VCaP (cell line): ENCODE measurements at regions not wholly inside any gene's neighbourhood (a gene's known extent, or its start where the extent isn't known, plus 50 kb on each side); places are given as distances from the start of the nearest gene placed in this dataset.
"Not testable (repeated sequence)": the region's sequence is repeated elsewhere in the genome, so short reads cannot be mapped to it uniquely, and the experiment has no call there.

Source experiments
- H3K27ac ChIP-seq: fragments of 450-650 bp; 2 replicates; pipeline ENCODE4 v1.5.1; 2017
- TF ChIP-seq, protein P1 (sequence below): fragments of 450-650 bp; conservative IDR thresholded peaks from 2 replicates; pipeline ENCODE4 v1.5.1; 2017; ENCODE audit warnings: mild to moderate bottlenecking, moderate library complexity

DNA sequence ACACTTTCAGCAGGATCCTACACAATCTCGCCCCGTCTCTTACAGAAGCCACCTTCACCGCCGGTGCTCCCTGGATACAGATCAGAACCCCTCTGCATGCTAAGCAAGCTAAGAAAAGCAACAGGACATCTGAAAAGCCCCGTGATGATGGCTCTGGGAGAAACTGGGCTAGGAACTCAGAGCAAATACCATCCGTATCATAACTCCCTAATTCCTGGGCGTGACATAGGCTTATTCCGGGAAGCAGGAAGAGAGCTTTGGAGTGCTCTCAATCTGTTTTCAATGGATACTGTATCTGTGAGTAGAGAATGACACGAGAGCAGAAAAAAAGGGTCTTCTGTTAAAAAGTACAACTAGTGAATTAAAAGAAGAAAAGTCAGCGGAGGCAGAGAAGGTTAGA, 121.6 kb downstream of the SPP2 start:
- H3K27ac ChIP-seq, result no peak overlapping the region
- TF ChIP-seq, protein P1, sequence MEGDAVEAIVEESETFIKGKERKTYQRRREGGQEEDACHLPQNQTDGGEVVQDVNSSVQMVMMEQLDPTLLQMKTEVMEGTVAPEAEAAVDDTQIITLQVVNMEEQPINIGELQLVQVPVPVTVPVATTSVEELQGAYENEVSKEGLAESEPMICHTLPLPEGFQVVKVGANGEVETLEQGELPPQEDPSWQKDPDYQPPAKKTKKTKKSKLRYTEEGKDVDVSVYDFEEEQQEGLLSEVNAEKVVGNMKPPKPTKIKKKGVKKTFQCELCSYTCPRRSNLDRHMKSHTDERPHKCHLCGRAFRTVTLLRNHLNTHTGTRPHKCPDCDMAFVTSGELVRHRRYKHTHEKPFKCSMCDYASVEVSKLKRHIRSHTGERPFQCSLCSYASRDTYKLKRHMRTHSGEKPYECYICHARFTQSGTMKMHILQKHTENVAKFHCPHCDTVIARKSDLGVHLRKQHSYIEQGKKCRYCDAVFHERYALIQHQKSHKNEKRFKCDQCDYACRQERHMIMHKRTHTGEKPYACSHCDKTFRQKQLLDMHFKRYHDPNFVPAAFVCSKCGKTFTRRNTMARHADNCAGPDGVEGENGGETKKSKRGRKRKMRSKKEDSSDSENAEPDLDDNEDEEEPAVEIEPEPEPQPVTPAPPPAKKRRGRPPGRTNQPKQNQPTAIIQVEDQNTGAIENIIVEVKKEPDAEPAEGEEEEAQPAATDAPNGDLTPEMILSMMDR, result no peak

DNA sequence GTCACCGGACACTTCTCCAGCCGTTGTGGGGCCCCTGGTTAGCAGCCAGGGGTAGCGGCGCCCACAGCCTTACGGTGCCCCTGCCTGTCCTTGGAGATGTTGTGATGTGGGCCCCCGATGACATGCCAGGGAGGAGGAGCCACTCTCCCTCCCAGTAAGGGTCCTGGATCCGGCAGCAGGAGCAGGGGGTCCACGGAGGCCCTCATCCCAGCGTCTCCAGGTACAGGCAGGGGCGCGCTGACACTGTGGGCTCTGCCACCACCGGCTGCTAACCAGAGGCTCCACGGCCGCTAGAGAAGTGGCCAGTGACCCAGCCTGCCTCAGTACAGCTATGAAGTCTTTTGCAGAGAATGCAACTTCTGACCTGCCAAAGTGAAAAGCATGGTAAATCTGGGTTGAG, 121.2 kb downstream of the SPP2 start:
- TF ChIP-seq, protein P1, result no peak
- H3K27ac ChIP-seq, result no peak overlapping the region

DNA sequence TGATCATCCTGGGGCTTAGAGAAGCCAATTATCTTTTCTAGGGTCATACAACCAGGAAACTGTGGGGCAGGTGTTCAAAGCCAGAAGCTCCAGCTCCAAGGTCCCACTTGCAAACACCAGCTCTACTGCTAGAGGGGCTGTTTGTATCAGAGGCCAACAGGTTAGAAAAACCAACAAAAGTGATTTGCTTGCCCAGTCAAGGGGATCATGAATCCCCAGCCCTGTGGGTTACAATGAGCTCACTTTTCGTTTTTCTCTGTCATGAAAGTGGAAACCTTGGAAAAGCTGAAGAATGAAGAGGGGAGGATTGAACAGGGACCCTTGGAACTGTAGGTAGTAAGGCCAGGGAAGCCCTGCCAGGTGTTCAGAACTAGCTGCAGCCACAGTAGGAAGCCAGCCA, 119.2 kb downstream of the SPP2 start:
- TF ChIP-seq, protein P1, result no peak
- H3K27ac ChIP-seq, result no peak overlapping the region

DNA sequence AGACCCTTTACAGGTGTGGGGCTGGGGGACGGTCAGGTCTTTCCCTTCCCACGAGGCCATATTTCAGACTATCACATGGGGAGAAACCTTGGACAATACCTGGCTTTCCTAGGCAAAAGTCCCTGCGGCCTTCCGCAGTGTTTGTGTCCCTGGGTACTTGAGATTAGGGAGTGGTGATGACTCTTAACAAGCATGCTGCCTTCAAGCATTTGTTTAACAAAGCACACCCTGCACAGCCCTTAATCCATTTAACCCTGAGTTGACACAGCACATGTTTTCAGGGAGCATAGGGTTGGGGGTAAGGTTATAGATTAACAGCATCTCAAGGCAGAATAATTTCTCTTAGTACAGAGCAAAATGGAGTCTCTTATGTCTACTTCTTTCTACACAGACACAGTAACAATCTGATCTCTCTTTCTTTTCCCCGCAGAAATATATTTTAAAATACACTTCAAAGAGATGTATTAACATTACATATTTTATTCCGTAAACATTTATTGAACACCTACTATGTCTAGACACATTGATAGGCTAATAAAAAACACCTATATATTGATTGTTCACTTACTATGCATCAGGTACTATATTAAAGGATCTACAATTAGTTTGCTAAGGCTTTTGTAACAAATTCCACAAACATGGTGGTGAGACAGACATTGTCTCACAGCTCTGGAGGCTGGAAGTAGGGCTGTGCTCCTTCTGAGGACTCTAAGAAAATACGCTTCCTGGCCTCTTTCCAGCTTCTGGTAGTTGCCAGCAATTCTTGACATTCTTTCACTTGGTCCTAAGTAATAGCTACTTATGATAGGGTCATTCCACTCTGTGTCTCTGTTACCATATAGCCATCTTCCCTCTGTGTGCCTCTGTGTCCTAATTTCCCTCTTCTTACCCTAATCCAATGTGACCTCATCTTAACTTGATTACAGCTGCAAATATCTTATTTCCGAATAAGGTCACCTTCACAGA, 118.4 kb downstream of the SPP2 start:
- not testable (repeated sequence) for H3K27ac ChIP-seq

DNA sequence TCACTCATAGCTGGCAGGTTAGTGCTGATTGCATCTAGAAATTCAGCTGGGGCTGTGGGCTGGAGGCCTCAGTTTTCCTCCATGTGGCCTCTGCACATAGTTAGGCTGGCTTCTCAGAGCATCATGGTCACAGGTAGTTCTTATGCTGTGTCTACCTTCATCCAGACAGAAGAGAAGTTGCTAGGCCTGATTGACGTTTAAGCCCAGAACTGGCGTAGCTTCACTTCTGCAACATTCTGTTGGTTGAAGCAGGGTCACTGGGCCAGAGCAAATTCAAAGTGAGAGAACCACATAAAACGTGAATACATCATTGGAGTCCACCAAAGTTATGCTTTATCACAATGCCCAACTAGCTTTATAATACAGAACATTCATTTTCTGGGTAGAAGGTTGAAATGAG, 116.0 kb downstream of the SPP2 start:
- H3K27ac ChIP-seq, result no peak overlapping the region
- TF ChIP-seq, protein P1, result no peak

DNA sequence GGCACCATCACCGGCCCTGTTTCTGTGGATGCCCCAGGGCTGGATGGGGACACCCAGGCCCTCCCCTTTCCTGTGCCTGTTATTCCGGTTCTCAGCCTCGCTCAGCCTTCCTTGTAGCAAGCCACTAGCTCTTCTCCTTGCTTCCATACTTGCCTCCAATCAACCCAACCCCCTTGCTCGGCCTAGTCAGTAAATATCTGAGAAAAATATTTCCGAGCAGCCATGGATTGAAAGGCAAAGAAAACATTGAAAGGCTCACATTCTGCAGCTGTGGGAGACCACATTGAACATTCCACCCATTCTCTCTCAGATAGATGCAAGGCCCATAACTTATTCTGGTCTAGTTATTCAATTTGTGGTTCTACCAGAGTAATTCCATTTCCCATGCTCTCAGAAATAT, 114.9 kb downstream of the SPP2 start:
- TF ChIP-seq, protein P1, result no peak
- H3K27ac ChIP-seq, result no peak overlapping the region

DNA sequence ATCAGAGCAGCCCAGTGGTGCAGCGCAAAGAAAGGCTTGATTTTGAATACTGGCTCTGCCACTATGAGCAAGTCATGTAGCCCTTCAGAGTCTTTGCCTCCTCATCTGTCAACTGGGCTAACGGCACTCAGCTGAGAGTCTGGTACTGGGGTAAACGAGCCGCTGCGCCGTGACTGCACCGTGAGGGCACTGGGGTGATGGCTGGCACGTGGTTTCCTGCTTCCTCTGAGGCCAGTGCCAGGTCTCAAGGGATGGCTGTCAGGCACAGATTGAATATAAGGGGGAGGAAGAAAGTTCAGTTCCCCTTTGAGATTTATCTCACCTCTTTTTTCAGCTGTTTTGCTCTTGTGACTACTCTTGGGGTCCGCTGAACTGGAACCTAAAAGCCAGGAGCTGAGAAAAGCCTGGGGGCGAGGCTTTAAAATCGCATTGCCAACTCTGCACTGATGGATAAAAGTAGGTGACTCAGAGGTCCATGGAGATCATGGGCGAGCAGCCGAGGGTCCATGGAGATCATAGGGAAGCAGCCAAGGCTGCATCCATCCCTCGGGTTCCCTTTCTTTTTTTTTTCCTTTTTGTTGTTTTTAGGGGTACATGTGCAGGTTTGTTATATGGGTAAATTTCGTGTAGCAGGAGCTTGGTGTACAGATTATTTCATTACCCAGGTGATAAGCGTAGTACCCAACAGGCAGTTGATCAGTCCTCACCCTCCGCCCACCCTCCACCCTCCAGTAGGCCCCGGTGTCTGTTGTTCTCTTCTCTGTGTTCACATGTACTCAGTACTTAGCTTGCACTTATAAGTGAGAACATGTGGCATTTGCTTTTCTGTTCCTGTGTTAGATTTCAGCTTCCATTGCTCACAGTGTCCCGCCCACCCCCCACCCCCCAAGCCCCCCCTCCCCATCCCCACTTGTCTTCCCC, 114.3 kb downstream of the SPP2 start:
- TF ChIP-seq, protein P1, result no peak
- H3K27ac ChIP-seq, result no peak overlapping the region
